Esophagus muscularis mucosa (tissue), 4 donors: ENCODE measurements at regions not wholly inside any gene's neighbourhood (a gene's known extent, or its start where the extent isn't known, plus 50 kb on each side); places are given as distances from the start of the nearest gene placed in this dataset.

Source experiments
- DNase-seq: peaks from one replicate; pipeline ENCODE4 v3.0.0-alpha.2; 2017; ENCODE audit errors: extremely low spot score
- H3K27ac ChIP-seq, 4 donors: fragments of 200-600 bp; sonication (generic); replicated peaks in 1 of 4; 1 replicate in 3 of 4; 2 replicates in 1 of 4; pipeline ENCODE4 v1.5.1; 2016 to 2019; ENCODE audit warnings: mild to moderate bottlenecking in 1 of 4
- H3K27me3 ChIP-seq, 4 donors: fragments of 200-600 bp; sonication (generic); one replicate each; pipeline versions ENCODE4 v1.5.1 to v1.6.0; 2016 to 2019
- H3K36me3 ChIP-seq, 4 donors: fragments of 200-600 bp; sonication (generic); one replicate each; pipeline ENCODE4 v1.5.1; 2016 to 2019
- H3K4me1 ChIP-seq, 4 donors: fragments of 200-600 bp; sonication (generic); one replicate each; pipeline ENCODE4 v1.5.1; 2016 to 2019
- H3K4me3 ChIP-seq, 4 donors: fragments of 200-600 bp; sonication (generic); 1 replicate in 2 of 4; 2 replicates in 2 of 4; pipeline ENCODE4 v1.5.1; 2016 to 2019; ENCODE audit warnings: mild to moderate bottlenecking in 4 of 4, moderate library complexity in 1 of 4
- H3K9me3 ChIP-seq, 4 donors: fragments of 200-600 bp; sonication (generic); 1 replicate in 3 of 4; 2 replicates in 1 of 4; pipeline ENCODE4 v1.5.1; 2016 to 2019
- CTCF ChIP-seq, 3 experiments: fragments of 200-600 bp in 2 of 3; fragments of 450-650 bp in 1 of 3; sonication (generic) in 2 of 3; IDR thresholded peaks; one replicate each; pipeline ENCODE4 v1.5.1; 2017 to 2019; ENCODE audit warnings: antibody characterized with exemption in 3 of 3, mild to moderate bottlenecking in 2 of 3, moderate library complexity in 1 of 3
- EP300 ChIP-seq: sonication (generic); formaldehyde crosslinking; IDR thresholded peaks from one replicate; pipeline ENCODE4 v1.6.1; 2017; ENCODE audit warnings: antibody characterized with exemption
- POLR2A ChIP-seq: fragments of 450-650 bp; IDR thresholded peaks from one replicate; pipeline ENCODE4 v1.6.1; 2017; ENCODE audit warnings: antibody characterized with exemption, moderate library complexity, mild to moderate bottlenecking, low read depth
- POLR2AphosphoS5 ChIP-seq, 2 donors: sonication (generic); formaldehyde crosslinking; IDR thresholded peaks; one replicate each; pipeline ENCODE4 v1.6.1; 2017; ENCODE audit warnings: antibody characterized with exemption in 2 of 2
- WGBS: methylation state at CpG from one replicate; pipeline ENCODE4 v1.1.5; 2018; 5-methylcytosine and 5-hydroxymethylcytosine counted together
- intact Hi-C: fragments of 100-400 bp; cut with DNase I; formaldehyde crosslinking; loops from one replicate; pipeline ENCODE4 v1.15.1; 2023

DNA sequence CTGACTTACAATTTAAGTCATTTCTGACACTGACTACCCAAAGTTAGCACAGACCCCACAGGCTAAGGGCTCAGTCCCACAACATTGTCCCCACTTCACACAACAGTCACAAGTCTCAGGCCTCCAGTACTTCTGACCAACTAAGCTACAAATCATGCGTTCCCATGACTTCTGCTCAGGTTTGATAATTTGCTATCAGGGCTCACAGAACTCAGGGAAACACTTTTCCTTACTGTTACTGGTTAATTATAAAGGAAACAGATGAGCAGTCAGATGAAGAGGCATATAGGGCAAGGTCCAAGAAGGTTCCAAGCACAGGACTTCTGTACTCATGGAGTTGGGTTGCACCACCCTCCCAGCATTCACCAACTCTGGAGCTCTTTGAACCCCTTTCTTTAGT is 151.2 kb upstream of the TNR start:
- 89% methylated on average over 1 of the region's 1 CpG for WGBS
- H3K27ac ChIP-seq, result no peak overlapping the region

DNA sequence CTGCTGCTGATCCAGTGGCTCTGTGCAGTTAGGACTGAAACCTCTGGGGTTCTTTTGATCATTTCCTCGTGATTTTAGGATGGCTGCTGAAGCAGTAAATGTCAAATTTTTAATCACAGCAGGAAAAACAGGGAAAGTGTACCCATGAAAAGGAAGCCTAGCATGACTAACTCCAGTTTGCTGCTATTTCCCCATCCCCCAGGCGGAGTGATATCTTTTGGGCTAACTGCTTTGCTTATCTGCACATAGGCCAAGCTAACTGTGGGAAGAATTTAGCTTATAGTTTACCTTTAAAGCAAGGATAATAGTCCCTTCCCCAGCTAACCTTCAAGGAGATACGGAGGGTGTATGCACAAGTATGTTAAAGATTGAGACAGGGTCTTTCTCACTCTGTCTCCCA is 149.8 kb upstream of the TNR start:
- no peaks in the 10 kb centered on the region for H3K9me3 ChIP-seq
- no peaks in the 10 kb centered on the region for H3K4me1 ChIP-seq
- DNase-seq, result no peak
- intact Hi-C loops, result no loop called here
- H3K27ac ChIP-seq, result no peak overlapping the region
- no peak overlapping the region for H3K4me3 ChIP-seq
- no peaks in the 10 kb centered on the region for H3K36me3 ChIP-seq
- no peaks in the 10 kb centered on the region for H3K27me3 ChIP-seq
- 71% methylated on average over 3 of the region's 3 CpGs for WGBS
- no peak for TF ChIP-seq POLR2AphosphoS5 (IDR thresholded peaks at IDR 0.05)
- TF ChIP-seq CTCF (IDR thresholded peaks at IDR 0.05), result no peak
- no peak for TF ChIP-seq POLR2A

More for the DNA sequence above, 151.2 kb upstream of the TNR start:
- Histone ChIP-seq H3K4me1 (no peaks in the 10 kb centered on the region), H3K4me3 (no peak overlapping the region), H3K9me3 (no peaks in the 10 kb centered on the region), H3K27me3 (no peaks in the 10 kb centered on the region), H3K36me3 (no peaks in the 10 kb centered on the region)
- no peak for DNase-seq
- intact Hi-C loops, result no loop called here
- TF ChIP-seq EP300 (no peak), CTCF (IDR thresholded peaks at IDR 0.05) (no peak), POLR2A (no peak), POLR2AphosphoS5 (IDR thresholded peaks at IDR 0.05) (no peak)

DNA sequence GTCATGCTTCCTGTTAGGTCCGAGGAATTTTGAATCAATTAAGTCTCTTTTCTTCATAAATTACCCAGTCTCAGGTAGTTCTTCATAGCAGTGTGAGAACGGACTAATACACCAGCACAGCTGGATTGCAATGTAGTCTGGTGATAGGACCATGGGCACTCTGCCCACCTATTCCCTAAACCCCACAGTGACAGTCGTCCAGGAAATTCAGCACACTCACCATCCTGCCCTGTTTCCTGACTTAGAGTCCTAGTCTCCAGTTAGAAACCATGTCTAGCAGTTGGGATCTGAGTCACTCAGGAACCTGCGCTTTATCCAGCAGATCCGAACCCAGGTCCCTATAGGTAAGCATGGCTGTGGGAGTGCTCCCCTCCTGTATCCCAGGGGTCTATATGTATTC is 149.3 kb upstream of the TNR start:
- H3K27me3 ChIP-seq, result no peaks in the 10 kb centered on the region
- no peak for DNase-seq
- TF ChIP-seq POLR2AphosphoS5 (IDR thresholded peaks at IDR 0.05) (no peak), EP300 (no peak), POLR2A (no peak), CTCF (IDR thresholded peaks at IDR 0.05) (no peak)
- no peaks in the 10 kb centered on the region for H3K36me3 ChIP-seq
- no peaks in the 10 kb centered on the region for H3K9me3 ChIP-seq
- H3K4me3 ChIP-seq, result no peak overlapping the region
- H3K27ac ChIP-seq, result no peak overlapping the region
- WGBS, result 73% methylated on average over 5 of the region's 5 CpGs
- intact Hi-C loops, result no loop called here
- peaks cover 0 to 2% (median 0%) of the 10 kb centered on the region in 4 donors for H3K4me1 ChIP-seq

DNA sequence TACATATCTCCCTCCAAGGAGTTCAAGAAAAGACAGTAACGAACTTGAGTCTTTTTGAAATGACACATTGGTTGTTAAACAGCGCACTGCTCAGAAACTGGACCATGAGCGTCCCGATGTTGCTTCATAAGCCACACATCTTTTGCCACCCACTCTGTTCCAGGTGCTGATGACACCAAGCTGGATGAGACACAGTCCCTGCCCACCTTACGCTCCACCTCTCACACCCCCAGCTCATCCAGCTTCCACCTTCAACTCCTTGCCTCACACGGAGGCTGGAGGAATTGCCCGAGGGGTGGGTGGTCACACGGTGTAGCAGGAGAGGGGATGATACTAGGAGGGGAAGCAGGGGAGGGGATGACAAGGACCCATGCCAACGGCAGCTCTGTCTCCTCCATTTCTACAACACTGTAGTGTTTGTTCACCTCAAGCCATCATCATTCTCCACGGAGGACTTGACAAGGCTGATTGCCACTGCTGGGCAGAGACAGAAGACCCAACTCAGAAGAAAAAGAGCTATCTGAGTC is 148.5 kb upstream of the TNR start:
- H3K4me3 ChIP-seq, result no peak overlapping the region
- no peaks in the 10 kb centered on the region for H3K36me3 ChIP-seq
- intact Hi-C loops, result no loop called here
- DNase-seq, result no peak
- H3K27ac ChIP-seq, result no peak overlapping the region
- 68% methylated on average over 9 of the region's 10 CpGs for WGBS
- no peaks in the 10 kb centered on the region for H3K27me3 ChIP-seq
- H3K4me1 ChIP-seq, result peaks cover 0 to 4% (median 0%) of the 10 kb centered on the region in 4 donors
- TF ChIP-seq POLR2AphosphoS5 (IDR thresholded peaks at IDR 0.05), result no peak
- no peak for TF ChIP-seq POLR2A
- TF ChIP-seq CTCF (IDR thresholded peaks at IDR 0.05), result no peak
- no peak for TF ChIP-seq EP300
- H3K9me3 ChIP-seq, result no peaks in the 10 kb centered on the region

- Histone ChIP-seq H3K27ac (no peak overlapping the region), H3K9me3 (no peaks in the 10 kb centered on the region), H3K4me3 (no peak overlapping the region), H3K27me3 (no peaks in the 10 kb centered on the region), H3K4me1 (peaks cover 0 to 5% (median 0%) of the 10 kb centered on the region in 4 donors), H3K36me3 (no peaks in the 10 kb centered on the region)
- DNase-seq, result no peak
- 96% methylated on average over 7 of the region's 7 CpGs for WGBS
- intact Hi-C loops, result no loop called here
- TF ChIP-seq POLR2AphosphoS5 (IDR thresholded peaks at IDR 0.05) (no peak), POLR2A (no peak), EP300 (no peak), CTCF (IDR thresholded peaks at IDR 0.05) (no peak)
Measured at GRCh38 chr1:175890958-175891357, 147.6 kb upstream of the TNR start.
